ENCODE measurements at regions not wholly inside any gene's neighbourhood (a gene's known extent, or its start where the extent isn't known, plus 50 kb on each side); places are given as distances from the start of the nearest gene placed in this dataset.
A peak's percentile ranks its signal among the peaks of the same experiment; 100 is the strongest.

DNA sequence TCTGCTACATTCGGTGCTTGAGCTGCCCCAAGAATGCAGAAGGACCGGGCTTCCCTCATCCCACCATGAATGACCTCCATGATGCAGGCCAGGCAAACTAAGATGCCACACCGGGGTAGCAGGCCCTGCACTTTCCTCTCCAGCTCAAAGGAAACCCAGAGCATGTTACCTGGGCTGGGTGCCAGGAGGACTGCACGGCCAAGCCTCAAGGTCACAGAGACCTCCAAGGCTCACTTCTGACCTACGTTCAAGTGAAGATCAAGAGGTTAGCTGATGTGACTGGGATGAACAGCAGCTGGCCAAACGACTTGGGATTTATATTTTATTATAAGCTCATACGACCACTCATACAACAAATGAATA is 501.8 kb downstream of the CD83 start:
- no peak for DNase-seq

DNA sequence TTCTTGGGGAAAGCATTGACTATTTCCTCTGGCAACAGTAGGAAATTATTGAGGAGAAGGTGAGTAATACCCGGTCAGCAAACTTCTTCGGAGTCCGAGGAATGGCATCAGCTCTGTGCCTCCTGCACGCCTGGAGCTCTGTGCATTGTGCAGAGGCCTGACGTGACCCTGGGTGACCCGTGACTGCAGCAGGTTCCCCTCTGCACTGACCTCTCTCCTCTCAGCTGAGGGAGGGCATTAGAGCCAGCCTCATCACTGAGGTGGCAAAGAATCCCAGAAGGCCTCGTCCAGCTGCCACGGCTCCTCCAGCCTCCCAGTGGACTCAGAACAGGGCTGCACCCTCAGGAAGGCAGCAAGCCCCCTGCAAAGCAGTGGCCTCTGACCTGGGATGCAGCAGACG is 502.9 kb downstream of the CD83 start:
- DNase-seq: no peak

DNA sequence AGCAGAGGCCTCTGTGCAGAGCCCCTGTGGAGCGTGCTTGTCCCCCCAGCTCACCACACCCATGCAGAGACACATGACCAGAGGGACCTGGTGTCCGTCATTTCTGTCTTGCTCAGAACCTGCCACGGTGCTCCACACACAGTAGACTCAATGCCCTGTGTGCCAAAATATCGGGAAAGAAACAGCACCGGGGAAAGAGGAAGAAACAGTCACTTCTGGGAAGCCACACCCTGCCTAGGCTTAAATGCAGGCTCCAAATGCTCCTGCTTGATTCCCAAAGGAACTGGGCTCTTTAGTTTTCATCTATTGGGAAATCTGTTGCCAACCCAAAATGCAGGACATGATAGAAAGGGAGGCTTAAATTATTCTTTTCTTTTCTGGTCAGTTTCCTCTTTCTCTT is 503.9 kb downstream of the CD83 start:
- DNase-seq: peak; percentile 6 to 26

DNA sequence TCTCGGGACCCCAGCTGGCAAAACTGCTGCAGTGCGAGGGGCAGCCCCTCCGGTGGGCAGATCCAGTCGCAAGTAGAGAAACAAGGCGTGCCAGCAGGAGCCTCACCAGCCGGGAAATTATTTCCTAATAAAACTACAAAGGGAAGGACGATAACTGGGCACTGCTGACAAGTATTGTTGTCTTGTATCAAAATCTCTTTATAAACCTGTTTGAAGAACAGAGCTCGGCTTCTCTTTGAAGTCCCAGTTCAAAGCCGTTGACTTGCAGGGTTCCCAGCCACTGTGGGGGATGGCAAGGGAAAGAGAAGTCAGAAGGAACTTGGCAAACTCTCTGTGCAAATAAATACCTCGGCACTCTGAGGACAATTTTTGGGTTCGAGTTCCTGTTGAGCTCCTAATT is 504.5 kb downstream of the CD83 start:
- DNase-seq: no peak

DNA sequence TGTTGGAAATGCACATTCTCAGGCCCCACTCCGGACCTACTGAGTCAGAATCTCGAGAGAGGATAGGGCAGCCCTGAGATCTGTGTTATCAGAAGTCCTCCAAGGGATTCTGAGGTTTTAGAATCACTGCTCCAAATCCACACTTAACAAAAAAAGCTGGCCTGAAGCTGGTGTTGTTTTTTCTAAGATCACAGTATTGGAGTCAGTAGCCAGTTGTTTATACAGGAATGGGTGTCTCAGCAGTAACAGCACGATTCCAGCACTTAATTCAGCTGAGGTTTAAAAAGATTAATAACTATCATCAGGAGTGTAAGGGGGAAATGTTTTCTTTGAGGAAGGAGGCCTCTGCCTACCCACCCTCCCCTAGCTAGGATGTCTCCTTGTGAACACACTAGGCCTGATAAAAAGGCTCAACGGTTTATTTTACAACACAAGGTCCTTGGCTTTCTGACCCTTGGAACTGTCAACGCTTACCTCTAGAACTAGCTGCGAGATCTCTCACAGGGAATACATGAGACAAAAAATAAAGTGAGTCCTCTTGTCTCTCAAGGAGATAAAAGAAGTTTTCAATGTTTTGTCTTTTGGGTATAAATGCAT is 505.4 kb downstream of the CD83 start:
- no peak for DNase-seq

DNA sequence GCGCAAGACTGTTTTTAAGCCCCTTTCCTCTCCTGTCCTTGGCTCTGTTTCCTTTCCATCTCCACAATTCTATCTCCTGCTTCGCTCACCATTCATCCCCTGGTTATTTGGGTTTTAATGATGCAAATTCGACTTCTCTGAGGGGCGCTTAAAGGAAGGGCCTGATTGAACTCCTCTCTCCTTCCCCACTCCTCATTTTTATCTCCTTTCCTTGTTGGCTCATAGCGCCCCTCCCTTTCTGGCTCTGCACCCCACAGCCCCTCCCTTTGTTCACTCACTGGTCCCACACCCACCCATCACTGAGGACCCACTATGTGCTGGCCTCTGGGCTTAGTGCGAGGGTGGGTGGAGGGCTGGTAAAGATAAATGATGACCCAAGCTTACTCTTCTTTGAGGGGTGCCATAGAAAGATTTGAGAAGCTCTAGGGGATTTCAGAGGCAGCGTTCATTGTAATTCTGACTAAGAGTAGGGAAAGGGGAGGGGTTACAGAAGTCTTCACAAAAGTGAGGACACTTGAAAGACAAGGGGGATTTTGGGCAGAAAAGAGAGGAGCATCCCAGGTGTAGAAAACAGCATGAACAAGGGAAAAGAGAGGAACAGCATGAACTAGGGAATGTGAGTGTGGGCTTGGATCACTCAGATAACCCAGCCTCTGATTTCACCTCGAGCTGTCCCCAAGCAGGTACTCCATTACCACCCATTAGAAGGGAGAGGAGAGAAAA is 507.8 kb downstream of the CD83 start:
- no peak for DNase-seq

DNA sequence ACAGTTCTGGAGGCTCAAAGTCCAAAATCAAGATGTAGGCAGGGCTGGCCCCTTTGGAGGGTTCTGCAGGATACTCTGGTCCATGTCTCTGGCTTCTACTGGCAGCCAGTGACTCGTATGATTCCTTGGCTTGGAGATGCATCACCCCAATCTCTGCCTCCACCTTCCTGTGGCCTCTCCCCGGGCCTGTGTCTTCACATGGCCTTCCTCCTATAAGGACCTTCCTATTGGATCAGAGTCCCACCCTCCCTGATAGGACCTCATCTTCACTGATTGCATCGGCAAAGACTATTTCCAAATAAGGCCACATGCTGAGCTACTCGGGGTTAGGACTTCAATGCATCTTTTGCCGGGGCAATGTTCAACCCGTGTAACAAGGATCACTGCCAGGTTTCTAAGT is 509.0 kb downstream of the CD83 start:
- DNase-seq: no peak

DNA sequence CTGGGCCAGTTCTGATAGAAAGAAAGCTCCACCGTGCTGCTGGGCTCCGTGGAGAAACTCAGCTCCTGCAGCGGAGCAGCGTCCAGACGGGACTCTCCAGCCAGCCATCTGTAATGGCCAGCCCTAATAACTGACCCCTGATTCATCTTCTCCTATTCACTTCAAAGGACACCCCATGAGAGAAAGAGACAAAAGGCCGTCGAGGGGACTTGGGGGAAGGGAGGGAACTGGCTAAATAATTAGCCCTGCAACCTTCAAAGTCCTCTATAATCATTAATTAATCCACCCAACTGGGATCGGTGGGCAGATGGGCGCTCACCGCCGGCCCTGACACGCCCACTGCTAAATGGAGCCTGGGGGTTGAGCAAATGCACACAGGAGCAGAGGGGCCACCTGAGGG is 512.4 kb downstream of the CD83 start:
- peak; percentile 53 to 69 for DNase-seq

DNA sequence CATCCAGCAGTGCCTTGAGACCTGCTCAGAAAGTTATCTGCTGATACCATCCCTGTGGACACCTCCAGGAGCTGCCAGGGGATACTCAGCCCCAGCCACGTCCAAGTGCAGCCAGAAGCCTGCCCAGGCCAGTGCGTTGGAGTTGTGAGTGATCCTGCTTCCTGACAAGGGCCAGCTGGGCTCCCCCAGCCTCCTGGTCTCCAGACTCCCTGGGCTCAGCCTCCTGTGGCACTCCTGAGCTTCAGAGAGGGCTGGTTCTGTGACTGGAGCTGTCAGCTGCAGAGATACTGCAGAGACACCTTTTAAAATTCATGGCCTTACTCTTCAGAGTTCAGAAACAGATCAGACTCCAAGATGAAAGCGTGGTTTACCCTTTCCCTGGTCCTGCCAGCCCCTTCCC is 515.9 kb downstream of the CD83 start:
- DNase-seq: no peak

DNA sequence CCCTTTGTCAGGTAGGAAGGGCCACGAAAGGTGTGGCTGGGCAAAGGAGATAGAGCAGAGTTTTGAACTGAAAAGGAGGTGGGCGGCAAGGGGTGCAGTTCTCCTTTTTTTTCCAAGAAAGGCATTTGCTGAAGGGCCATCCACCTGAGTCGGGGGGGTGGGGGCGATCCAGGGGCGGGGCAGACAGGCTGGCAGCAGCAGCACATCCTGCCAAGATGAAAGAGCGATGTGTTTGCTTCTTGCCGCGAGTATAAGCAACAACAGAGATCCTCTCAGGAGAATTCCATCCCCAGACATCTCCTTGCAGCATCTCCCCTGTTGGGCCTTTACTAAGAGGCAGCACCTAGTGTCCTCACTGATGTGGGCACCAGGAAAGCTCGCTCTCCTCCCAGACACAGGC is 516.5 kb downstream of the CD83 start:
- DNase-seq: no peak

DNA sequence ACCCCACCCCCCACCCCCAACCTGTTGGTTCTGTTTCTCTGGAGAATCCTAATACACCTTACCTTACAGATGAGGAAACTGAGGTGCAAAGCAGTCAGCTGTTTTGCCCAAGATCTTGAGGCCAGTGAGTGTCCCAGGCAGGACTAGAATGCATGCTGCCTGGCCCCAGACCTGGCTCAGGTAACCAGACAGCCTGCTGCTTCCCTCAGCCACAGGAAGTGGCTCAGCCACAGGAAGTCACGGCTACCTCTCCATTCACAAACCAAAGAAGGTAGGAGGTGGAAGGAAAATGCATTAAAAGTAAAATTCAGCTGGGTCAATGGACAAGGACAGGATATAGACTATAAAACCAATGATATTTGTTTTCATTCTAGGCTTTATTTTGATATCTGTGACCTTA is 517.6 kb downstream of the CD83 start:
- no peak for DNase-seq

DNA sequence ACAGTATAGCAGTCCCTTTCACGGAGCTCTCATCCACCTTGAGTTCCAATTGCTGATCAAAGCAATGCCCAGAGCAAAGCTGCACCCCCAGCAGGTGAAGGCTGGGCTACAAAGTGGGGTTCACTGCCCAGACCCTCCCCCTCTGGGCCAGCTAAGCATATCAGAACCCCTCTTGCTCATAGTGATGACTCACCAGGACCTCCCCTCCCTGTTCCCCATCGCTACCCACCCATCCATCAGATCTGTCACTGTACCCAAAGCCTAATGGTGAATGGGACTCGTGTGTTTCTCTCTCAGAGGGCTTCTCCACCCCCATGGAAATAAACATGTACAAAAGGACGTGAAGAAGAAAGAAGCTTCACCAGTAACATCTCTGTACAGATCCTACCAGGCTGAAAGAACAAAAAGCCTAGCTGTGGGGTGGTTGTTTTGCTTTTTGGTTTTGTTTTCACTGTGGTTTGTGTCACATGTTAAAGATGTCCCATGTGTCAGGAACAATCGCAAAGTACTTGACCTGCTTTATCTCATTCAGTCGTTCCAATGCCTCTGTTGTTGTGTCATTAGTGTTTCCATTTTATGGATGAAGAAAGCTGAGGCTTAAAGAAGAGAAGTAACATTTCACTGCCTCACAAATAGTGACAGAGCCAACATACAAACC is 518.5 kb downstream of the CD83 start:
- no peak for DNase-seq

DNA sequence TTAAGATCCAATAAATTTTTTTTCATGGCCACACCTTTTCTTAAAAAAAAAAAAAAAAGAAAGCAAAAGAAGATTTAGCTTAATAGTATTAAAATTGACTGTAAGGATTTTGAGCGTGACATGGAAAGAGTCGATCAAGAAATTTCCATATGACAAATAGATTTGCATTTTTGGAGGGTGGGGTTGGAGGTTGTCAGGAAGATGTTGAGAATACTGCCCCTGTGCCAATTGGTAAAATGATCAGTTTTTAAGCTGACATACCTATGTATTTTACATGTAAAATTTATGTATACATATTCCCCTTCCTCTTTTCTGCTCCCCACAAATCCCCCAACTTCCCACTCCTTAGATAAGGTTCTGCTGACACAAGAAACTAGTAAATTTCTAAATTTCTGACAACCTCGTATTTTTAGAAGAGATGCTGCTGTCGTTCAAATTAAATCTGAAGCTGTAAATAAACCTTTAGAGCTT is 520.9 kb downstream of the CD83 start:
- DNase-seq: no peak

DNA sequence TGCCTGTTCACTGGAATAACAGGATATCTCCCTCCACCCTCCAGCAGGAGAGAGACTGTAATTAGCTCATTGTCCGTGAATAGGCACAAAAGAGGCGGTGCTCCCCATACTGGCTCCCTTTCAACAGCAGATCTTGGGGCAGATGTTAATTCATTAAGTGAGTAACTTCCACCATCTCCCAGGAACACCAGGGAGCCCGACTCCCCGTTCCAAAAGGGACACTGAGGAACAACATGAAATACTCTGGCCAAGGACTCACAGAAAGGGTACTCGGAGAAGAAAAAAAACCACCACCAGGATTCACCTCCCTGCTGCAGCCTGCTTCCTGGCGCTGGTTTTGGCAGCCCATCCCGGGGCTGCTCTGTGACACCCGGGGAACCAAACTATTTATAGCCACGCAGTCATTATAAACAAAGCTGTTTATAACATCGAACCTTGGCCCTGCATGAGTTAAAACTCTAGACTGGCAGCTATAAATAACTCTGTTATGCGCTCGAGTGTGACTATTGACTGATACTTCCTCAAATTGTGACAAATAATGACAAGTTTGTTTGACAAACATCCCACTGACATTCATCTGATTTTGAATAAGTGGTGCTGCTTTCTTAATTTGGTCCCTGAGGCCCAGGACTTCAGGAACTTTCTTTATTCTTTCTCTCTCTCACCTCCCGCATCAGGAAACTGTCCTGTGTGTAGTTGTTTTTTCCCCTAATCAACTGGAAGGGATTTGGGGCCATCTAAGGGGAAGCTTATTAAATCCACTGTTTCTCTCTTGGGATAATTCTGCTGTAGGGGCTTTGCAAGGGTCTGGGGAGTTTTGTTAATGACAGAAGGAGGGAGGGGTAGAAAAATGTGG is 521.6 kb downstream of the CD83 start:
- peak; percentile 30 to 75 for DNase-seq

DNA sequence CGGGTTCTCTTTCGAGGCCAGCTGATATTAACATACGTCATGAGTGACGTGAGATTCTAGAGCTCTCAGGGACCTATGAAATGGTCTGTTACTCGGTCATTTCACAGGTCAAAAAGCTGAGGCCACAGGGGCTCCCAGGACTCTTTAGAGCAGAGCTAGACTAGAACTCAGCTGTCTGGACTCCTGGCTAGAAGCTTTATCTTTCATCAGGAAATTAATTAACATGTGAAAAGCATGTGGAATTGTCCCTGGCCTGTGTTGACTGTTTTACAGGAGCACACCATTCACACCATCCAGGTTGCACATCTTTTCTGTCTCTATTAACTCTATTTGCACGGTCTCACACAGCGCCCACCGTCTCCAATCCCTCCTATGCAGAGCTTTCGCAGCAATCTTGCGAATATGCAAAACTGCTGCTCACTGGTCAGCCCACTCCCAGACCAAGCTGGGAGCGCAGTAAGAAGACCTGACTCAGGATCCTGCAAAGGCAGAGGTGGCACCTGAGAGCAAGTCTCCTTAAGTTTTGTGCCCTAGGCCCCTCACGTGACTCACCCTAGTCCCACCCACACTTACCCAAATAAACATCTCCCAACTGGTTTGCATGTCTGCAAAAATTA is 522.5 kb downstream of the CD83 start:
- DNase-seq: no peak

DNA sequence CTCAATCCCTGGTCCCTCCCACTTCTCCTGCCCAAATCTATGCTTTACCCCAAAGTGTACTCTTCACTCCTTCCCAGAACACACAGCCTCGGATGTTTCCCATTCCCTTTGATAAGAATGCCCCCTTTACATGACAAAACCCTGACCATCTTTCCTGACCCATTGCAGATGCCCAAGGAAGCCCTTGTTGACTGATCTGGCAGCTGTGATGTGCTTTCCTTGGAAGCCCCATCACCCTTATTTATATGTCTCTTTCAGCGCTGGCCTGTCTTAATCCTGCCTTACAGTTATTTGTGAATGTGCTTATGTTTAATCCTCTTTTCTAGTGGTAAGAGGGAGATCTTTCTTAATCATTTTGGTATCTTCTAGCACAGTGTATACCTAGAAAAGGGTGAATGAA is 523.1 kb downstream of the CD83 start:
- DNase-seq: peak; percentile 36 to 77

DNA sequence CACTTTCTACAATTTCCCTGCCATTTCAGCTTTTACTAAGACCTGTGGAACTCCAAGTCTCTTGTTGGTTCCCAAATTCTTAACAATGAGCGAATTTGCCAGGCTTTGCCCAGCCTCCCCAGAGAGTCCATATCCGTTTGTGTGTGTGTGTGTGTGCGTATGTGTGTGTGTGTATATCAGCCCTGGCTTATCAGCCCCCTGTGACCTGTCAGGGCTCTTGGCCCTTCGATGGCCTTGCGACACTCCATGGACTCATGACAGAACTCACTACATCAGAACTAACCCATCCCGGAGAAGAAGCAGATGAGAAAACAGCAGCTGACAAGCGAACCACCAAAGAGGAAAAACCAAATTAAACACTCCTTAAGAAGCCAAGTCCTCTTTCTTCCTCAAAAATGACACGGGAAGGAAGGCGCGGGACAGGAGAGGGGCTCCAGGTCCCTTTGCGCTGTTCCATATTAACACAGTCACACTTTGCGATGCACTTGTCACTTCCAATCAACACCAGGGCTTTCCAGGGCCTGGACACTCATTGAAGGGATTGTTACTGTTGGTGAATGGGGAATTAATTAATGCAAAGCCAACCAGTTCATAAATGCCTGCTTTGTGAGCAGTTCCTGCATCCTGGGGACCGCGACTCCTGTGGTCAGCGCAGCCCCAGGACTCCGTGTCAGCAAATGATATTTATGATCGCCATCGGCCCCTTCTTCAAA is 524.0 kb downstream of the CD83 start:
- no peak for DNase-seq

DNA sequence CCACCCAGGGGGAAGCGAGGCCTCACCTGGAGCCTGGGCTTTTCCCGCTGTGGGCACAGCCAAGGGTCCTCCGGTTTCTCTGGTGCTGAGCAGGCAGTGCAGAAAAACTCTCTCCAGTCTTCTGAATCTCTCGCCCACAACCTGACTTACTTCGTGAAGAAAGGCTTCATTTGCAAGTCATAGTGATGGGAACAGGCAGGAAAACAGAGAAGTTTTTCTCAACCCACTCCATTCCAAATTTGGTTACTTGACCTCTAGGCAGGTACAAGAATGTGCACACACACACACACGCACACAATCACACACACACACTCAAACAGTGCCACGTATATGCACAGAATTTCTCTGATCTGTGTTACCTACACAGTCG is 524.5 kb downstream of the CD83 start:
- no peak for DNase-seq

DNA sequence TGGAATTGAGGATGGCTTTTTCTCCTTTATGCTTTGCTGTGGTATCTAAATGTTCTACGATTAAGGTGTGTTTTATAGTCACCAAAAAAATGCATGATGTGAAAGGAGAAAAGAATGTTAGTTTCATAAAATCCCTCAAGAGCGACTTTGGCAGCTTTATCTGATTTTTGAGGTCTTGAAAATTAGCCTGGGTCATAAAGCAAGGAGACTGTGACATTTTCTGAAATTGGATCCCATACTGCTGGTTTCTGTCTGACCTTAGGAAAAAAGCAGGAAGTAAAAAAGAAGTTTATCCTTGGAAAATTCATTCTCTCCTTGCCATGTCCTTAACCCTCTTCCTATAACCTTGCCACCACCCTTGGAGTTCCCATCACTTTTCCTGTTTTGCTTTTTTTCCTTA is 525.3 kb downstream of the CD83 start:
- DNase-seq: no peak

DNA sequence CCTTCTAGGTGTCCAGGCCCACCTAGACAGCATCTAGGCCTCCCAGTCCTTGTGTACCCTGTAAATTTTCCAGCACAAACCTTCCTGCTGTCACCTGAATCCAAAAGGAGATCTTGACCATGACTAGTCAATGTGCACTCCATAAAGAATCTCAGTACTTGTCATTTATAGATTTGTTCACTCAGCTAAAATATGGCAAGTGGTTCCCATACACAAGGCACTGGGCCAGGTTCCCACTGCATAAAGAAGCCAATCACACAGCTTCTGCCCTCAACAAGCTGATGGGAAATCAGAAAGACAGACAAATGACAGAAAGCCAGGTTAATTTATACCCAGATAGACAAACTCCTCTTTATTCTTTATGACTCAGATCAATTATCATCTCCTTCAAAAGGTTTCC is 526.8 kb downstream of the CD83 start:
- DNase-seq: no peak

DNA sequence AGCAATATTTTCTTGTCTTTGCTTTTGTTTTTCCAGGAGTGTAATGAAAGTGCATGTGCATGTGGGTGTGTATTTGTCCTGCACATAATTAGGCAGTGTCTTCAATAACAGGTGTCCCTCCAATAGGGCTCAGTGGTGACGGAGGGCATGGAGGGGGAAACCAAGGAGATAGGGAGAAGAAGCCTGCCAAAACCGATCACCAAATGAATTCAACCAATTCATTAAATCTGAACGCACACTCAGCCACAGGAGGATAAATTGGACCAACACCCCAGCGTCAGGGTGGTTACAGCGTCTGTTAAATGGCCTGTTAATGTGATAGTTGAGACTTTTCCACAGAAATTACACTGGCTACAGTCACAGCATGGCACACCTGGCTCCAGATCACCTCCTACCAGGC is 527.6 kb downstream of the CD83 start:
- DNase-seq: no peak

DNA sequence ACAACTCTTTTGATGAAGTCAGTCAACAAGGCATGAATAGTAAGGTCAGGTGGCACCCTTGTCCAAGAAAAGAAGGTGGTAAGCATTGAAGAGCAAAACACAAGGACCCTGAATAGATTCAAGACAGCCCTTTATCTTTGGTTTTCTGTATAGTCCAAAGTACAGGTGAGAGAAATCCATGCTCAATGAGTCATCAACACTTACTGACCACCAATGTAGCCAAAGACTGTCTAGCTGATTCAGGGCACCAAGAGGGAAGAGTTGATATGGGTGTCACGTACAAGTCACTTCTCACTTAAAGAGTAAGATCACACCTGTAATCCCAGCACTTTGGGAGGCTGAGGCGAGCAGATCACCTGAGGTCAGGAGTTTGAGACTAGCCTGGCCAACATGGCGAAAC is 528.3 kb downstream of the CD83 start:
- no peak for DNase-seq

DNA sequence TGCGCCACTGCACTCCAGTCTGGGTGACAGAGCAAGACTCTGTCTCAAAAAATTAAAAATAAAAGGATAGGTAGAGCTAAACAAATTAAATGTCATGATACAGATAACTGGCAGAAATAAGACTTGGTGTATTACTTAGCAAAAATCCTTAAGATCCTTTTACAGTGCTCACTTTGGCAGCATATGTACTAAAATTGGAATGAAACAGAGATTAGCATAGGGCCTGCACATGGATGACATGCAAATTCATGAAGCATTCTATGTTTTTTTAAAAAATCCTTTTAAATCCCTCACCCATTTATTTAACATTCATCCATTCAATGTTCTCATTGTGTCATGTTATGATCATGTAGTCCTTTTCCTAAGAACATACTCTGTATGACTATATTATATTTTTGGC is 528.8 kb downstream of the CD83 start:
- DNase-seq: no peak

Measured in NCI-H524 (cell line).